ENCODE measurements at regions not wholly inside any gene's neighbourhood (a gene's known extent, or its start where the extent isn't known, plus 50 kb on each side); places are given as distances from the start of the nearest gene placed in this dataset.

DNA sequence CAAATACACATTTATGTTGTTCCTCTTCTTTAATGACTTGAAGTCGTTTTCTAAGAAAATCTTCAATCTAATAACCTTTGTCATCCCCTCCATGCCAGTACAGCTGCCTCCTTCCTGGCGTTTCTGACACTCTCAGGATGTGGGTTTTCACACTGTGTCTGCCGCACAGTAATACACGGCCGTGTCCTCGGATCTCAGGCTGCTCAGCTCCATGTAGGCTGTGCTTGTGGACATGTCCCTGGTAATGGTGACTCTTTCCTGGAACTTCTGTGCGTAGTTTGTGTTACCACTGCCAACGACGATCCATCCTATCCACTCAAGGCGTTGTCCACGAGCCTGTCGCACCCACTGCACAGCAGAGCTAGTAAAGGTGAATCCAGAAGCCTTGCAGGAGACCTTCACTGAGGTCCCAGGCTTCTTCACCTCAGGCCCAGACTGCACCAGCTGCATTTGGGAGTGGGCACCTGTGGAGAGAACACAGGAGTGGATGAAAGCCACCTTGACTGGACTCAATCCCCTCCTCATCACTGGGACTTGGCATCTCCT lies 1095.9 kb downstream of the TMEM121 start:
- TF ChIP-seq POLR2A (IDR thresholded peaks at IDR 0.05; ENCODE audit: low read depth, low read length) (no peak), POLR2AphosphoS5 (IDR thresholded peaks at IDR 0.05; ENCODE audit: low read depth, low read length) (no peak), TAF1 (IDR thresholded peaks at IDR 0.05; ENCODE audit: borderline replicate concordance, low read depth, low read length) (no peak)
